Left ventricle myocardium inferior (tissue), 1 donor: ENCODE measurements at regions not wholly inside any gene's neighbourhood (a gene's known extent, or its start where the extent isn't known, plus 50 kb on each side); places are given as distances from the start of the nearest gene placed in this dataset.

Experiments used
- DNase-seq: peaks from one replicate; pipeline ENCODE4 v3.0.0-alpha.2; 2020
- H3K27ac ChIP-seq: fragments of 200-600 bp; replicated peaks from 2 replicates; pipeline ENCODE4 v1.8.0; 2021
- H3K27me3 ChIP-seq: fragments of 200-600 bp; 2 replicates; pipeline ENCODE4 v1.8.0; 2021; ENCODE audit warnings: low read depth
- H3K36me3 ChIP-seq: fragments of 200-600 bp; 2 replicates; pipeline ENCODE4 v1.8.0; 2021
- H3K4me1 ChIP-seq: fragments of 200-600 bp; 2 replicates; pipeline ENCODE4 v1.8.0; 2021
- H3K4me3 ChIP-seq: fragments of 200-600 bp; 2 replicates; pipeline ENCODE4 v1.8.0; 2021; ENCODE audit warnings: mild to moderate bottlenecking, moderate library complexity
- H3K9me3 ChIP-seq: fragments of 200-600 bp; replicated peaks from 2 replicates; pipeline ENCODE4 v1.8.0; 2021
- CTCF ChIP-seq: fragments of 200-600 bp; IDR thresholded peaks from 2 replicates; pipeline ENCODE4 v1.8.0; 2021; ENCODE audit warnings: antibody characterized with exemption, mild to moderate bottlenecking, borderline replicate concordance
- intact Hi-C: fragments of 100-400 bp; cut with micrococcal nuclease; formaldehyde crosslinking; loops from one replicate; pipeline ENCODE4 v1.11.0; 2022
- donor health status: DM: no; HTN: yes; CAD: no; lungs with severe emphysema.

GRCh38 chr6:91132461-91132860, 545.6 kb upstream of the MAP3K7 start:
- Histone ChIP-seq H3K4me1 (no peaks in the 10 kb centered on the region), H3K9me3 (no peaks in the 10 kb centered on the region)
- no peak for TF ChIP-seq CTCF

GRCh38 chr6:91130126-91130525, 543.3 kb upstream of the MAP3K7 start:
- Histone ChIP-seq H3K27ac (no peak overlapping the region), H3K27me3 (no peaks in the 10 kb centered on the region), H3K4me1 (no peaks in the 10 kb centered on the region), H3K9me3 (peaks cover 9% of the 10 kb centered on the region), H3K4me3 (no peak overlapping the region), H3K36me3 (no peaks in the 10 kb centered on the region)
- no peak for DNase-seq
- intact Hi-C loops = no loop called here
- no peak for TF ChIP-seq CTCF

More at GRCh38 chr6:91132461-91132860, 545.6 kb upstream of the MAP3K7 start:
- Histone ChIP-seq H3K36me3 (no peaks in the 10 kb centered on the region), H3K27ac (no peak overlapping the region), H3K27me3 (no peaks in the 10 kb centered on the region), H3K4me3 (no peak overlapping the region)
- intact Hi-C loops = no loop called here
- DNase-seq = no peak

- no peak overlapping the region for H3K4me3 ChIP-seq
- no peaks in the 10 kb centered on the region for H3K27me3 ChIP-seq
- TF ChIP-seq CTCF = no peak
- no peaks in the 10 kb centered on the region for H3K4me1 ChIP-seq
- no peaks in the 10 kb centered on the region for H3K36me3 ChIP-seq
- no peak for DNase-seq
- peaks cover 9% of the 10 kb centered on the region for H3K9me3 ChIP-seq
- H3K27ac ChIP-seq = no peak overlapping the region
- intact Hi-C loops = no loop called here
Measured at GRCh38 chr6:91127752-91128151, 540.9 kb upstream of the MAP3K7 start.

DNA sequence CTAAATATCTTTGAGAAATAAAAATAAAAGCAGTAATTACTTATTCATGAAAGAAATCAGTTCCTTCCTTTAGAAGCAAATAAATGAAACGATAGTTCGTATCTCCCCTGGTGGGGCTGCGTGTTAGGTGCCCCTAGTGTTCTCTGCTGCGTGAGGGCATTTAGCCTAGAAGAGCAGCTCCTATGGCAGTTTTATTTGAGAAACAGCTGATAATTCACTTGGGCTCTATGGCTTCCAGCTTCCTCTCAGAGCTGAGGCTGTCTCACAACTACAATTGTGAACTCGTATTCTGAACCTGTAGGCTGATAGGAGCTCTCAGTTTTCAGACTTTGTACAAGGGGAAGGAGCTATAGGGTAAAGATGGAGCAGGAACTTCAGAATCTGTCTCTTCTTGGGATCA, 540.0 kb upstream of the MAP3K7 start:
- Histone ChIP-seq H3K4me1 (no peaks in the 10 kb centered on the region), H3K4me3 (no peak overlapping the region), H3K9me3 (peaks cover 9% of the 10 kb centered on the region), H3K27ac (no peak overlapping the region), H3K36me3 (no peaks in the 10 kb centered on the region), H3K27me3 (no peaks in the 10 kb centered on the region)
- DNase-seq = no peak
- intact Hi-C loops = no loop called here
- no peak for TF ChIP-seq CTCF

DNA sequence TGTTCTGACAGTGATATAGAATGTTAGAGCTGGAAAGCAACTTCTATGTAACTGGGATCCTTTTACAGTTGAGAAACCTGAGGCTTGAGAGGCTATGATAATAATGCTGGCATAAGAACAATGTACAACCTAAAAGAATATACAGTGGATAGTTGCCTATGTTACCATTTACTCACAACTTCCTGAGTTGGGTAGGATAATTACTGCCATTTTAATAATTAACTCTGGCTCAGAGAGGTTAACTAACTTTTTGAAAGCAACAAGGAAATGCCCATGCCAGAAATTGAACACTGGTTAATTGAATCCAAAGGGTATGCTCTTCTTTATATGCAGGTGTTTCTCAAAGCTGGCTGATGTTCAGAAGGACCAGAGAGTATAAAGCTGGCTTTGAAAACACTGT, 530.7 kb upstream of the MAP3K7 start:
- no peak for TF ChIP-seq CTCF
- no peak for DNase-seq
- no peaks in the 10 kb centered on the region for H3K36me3 ChIP-seq
- no peaks in the 10 kb centered on the region for H3K4me1 ChIP-seq
- H3K27ac ChIP-seq = no peak overlapping the region
- H3K27me3 ChIP-seq = no peaks in the 10 kb centered on the region
- H3K9me3 ChIP-seq = no peaks in the 10 kb centered on the region
- no peak overlapping the region for H3K4me3 ChIP-seq
- intact Hi-C loops = no loop called here

- intact Hi-C loops = no loop called here
Measured at GRCh38 chr6:91114123-91114708, 527.3 kb upstream of the MAP3K7 start.

More at GRCh38 chr6:91114123-91114708, 527.3 kb upstream of the MAP3K7 start:
- H3K4me3 ChIP-seq = no peak overlapping the region
- peaks cover 4% of the 10 kb centered on the region for H3K27me3 ChIP-seq
- H3K36me3 ChIP-seq = no peaks in the 10 kb centered on the region
- no peaks in the 10 kb centered on the region for H3K4me1 ChIP-seq
- no peak for TF ChIP-seq CTCF
- peaks cover 3% of the 10 kb centered on the region for H3K9me3 ChIP-seq
- no peak overlapping the region for H3K27ac ChIP-seq
- DNase-seq = no peak
